ENCODE measurements at regions not wholly inside any gene's neighbourhood (a gene's known extent, or its start where the extent isn't known, plus 50 kb on each side); places are given as distances from the start of the nearest gene placed in this dataset.
"Not testable (repeated sequence)": the region's sequence is repeated elsewhere in the genome, so short reads cannot be mapped to it uniquely, and the experiment has no call there.

GRCh38 chr3:72079369-72079872 is 294.5 kb upstream of the PROK2 start:
- DNase-seq (ENCODE audit: low read depth in 3 of 3, low spot score in 1 of 3) = no peak

GRCh38 chr3:72078676-72079368 is 293.9 kb upstream of the PROK2 start:
- DNase-seq (ENCODE audit: low read depth in 3 of 3, low spot score in 1 of 3) = no peak

- DNase-seq (ENCODE audit: low read depth in 3 of 3, low spot score in 1 of 3) = no peak
Observed at GRCh38 chr3:72077473-72078259, 292.7 kb upstream of the PROK2 start.

DNA sequence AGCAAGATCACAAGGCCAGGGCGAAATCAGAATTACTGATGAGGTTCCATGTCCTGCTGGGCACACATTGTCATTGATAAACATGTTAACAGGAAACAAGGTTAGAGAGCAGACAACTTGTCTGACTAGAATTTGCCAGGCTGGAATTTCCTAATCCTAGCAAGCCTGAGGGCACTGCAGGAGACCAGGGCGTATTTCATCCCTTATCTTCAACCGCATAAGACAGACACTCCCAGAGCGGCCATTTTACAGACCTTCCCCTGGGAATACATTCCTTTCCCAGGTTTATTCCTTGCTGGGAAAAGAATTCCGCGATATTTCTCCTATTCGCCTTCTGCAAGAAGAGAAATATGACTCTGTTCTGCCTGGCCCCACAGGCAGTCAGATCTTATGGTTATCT is 290.9 kb upstream of the PROK2 start:
- not testable (repeated sequence) for DNase-seq (ENCODE audit: low read depth in 3 of 3, low spot score in 1 of 3)

DNA sequence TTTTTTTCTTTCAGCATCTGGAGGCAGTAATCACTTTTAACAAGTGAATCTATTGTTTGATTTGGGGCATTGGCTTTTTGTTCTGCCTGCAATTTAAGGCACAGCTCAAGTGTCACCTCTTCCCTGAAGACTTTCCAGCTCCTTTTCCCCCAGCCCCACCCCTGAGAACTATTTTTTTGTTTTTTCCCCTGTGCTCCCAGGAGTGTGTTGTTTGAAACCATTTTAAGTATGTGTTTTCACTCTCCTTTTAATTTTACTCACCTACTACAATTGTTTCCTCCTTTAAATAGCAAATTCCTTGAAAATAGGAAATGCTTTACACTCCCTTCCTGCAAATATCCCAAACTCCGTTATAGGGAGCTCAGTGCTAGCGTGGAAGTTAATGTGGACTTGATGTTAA is 286.7 kb upstream of the PROK2 start:
- DNase-seq (ENCODE audit: low read depth in 3 of 3, low spot score in 1 of 3) = no peak

- no peak for DNase-seq (ENCODE audit: low read depth in 3 of 3, low spot score in 1 of 3)
Observed at GRCh38 chr3:72070005-72070404, 285.1 kb upstream of the PROK2 start.

DNA sequence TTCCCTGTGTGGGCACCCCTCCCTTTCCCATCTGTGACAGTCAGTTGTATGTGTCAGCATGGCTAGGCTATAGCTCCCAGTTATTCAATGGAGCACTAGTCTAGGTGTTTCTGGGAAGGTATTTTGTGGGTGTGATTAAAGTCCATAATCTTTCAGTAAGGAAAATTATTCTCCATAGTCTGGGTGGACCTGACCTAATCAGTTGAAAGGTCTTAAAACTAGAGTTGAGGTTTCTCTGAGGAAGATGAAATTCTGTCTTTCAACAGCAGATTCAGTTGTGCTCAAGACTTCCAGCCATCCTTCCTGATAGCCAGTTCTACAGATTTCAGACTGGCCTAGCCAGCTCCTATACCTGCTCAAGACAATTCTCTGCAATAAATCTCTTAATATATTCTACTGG is 284.6 kb upstream of the PROK2 start:
- DNase-seq (ENCODE audit: low read depth in 3 of 3, low spot score in 1 of 3) = no peak

DNA sequence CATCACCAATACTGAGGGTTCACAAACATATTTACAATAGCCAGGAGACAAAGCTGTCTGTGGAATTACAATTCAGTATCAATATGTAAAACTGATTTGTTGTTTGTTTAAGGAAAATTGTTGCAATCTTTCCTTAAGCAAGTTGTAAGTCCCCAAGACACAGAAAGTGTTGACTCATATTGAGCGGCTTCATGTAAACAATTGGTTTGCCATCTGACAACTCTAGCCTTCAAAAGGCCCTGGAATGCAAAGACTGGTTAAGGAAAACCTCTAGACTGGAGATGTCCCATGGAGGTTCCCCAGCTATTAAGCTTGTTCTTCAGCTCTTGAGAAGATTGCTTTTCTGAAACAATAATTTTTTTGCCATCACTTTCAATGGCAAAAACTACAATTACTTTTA is 283.7 kb upstream of the PROK2 start:
- no peak for DNase-seq (ENCODE audit: low read depth in 3 of 3, low spot score in 1 of 3)

DNA sequence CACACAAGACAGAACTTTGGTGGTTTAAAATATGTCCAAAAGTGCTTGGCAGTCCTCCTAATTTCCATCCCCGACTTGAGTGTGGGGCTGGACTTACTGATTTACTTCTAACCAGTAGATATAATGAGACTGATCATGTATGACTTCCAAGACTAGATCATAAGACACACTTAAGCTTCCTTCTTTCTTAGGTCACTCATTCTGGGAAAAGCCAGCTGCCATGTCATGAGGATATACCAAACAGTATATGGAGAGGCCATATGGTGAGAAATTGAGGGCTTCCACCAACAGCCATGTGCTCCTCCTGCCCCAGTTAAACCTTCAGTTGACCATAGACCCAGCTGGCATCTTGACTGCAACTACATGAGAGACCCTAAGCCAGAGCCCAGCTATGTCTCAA is 282.8 kb upstream of the PROK2 start:
- DNase-seq (ENCODE audit: low read depth in 3 of 3, low spot score in 1 of 3) = no peak

DNA sequence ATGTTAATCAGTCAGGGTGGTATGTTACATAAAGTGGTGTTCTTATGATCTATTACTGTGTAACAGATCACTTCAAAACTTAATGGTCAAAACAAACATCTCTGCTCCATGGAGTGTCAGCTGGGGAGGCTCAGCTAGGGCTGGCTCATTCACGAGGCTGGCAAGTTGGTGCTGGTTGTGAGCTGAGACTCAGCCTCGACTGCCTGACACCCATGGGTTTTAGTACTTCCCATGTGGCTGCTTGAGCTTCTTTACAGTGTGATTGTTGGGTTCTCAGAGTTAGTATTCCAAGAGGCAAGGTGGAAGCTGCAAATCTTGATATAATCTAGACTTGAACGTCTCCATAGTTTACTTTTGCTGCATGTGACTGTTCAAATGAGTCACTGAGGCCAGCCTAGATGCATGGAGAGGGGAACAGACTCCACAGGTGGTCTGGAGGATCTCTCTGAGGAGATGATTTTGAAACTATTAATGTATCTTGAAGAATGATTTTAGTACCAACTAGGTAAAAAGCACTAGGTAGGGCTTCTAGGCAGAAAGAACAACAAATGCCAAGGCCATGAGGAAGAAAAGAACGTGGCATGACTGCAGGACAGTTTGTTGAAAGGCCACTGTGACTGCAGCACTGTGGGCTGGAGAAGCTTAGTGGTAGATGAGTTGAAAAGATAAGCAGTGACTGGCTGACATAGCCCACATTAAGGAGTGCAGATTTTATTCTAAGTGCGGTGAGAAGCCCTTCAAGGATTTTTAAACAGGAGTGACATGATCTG is 281.1 kb upstream of the PROK2 start:
- DNase-seq (ENCODE audit: low read depth in 3 of 3, low spot score in 1 of 3) = no peak

DNA sequence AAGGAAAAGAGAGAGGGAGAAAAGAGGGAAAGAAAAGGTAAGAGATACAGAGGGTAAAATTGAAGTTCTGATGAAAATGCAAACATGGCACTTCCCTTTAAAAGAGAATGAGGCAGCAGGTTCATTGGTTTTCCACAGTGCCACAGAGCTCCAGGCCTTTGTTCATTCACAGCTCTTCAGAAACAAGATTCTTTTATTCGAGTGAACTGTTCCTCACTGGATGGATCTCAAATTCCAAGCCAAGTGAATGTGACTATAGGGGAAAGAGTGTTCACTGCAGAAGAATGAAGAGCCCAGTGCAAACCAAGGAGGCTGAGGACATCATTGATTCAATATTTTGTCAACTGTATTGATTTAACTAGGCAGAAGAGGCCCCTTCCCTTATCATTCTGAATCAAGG is 280.3 kb upstream of the PROK2 start:
- DNase-seq (ENCODE audit: low read depth in 3 of 3, low spot score in 1 of 3) = no peak

DNA sequence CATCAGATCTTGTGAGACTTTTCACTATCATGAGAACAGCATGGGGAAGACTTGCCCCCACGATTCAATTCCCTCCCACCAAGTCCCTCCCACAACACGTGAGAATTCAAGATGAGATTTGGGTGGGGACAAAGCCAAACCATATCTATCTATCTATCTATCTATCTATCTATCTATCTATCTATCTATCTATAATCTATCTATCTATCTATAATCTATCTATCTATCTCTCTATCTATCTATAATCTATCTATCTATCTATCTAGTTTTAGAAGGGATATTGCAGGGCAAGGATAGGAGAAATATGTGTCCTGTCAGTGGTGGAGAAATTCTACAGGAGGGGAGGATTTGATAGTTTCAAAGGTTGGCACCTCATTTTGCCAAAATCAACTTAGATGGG is 279.8 kb upstream of the PROK2 start:
- DNase-seq (ENCODE audit: low read depth in 3 of 3, low spot score in 1 of 3) = not testable (repeated sequence)

- no peak for DNase-seq (ENCODE audit: low read depth in 3 of 3, low spot score in 1 of 3)
Observed at GRCh38 chr3:72062017-72062416, 277.1 kb upstream of the PROK2 start.

DNA sequence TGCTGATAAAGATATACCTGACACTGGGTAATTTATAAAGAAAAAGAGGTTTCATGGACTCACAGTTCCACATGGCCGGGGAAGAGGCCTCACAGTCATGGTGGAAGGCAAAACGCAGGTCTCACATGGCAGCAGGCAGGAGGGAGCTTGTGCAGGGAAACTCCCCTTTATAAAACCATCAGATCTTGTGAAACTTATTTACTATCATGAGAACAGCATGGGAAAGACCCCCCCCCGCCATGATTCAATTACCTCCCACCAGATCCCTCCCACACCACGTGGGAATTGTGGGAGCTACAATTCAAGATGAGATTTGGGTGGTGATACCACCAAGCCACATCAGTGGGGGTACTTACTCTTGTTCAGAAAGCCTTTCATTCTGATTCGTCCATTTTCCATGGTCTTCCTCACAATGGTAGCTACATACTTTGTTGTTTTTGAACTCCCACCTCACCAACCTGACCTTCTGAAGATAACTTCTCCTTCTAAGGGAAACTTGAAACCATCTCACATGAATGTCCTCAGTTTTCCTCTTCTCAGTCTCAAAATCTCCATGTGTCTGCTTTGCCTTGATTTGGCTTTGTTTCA is 275.6 kb upstream of the PROK2 start:
- no peak for DNase-seq (ENCODE audit: low read depth in 3 of 3, low spot score in 1 of 3)

- DNase-seq (ENCODE audit: low read depth in 3 of 3, low spot score in 1 of 3) = no peak
Observed at GRCh38 chr3:72058493-72059081, 273.6 kb upstream of the PROK2 start.

DNA sequence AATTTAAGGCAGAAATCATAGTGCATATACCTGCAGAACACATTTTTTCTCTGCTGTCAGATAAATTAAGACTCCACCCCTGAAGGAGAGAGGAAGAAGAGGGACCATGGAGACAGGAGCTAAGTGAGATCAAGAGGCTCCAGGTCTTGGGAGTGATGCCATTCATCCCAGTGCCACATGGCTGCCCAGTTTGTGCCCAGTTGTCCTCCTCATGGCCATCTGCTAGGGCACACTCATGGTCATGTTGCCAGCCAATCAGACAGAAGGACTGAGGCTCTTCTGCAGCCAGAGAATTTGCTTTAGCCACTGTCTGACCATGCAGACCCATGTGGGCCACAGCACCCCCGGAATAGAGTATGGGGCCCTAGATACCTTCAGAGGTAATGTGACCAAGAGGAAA is 270.5 kb upstream of the PROK2 start:
- DNase-seq (ENCODE audit: low read depth in 3 of 3, low spot score in 1 of 3) = no peak

DNA sequence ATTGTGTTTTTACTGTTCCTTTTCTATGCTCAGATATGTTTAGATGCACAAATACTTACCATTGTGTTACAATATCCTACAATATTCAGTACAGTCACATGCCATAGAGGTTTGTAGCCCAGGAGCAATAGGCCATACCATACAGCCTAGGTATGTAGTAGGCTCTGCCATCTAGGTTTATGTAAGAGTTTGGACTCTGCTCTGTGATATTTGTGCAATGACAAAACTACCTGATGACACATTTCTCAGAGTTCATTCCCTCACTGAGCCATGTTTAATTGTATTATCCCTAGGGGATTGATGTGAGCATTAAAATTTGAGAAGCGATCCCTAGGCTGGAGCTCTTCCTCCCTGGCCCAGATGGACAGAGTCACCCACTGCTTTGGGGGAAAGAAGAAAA is 270.0 kb upstream of the PROK2 start:
- DNase-seq (ENCODE audit: low read depth in 3 of 3, low spot score in 1 of 3) = no peak

DNA sequence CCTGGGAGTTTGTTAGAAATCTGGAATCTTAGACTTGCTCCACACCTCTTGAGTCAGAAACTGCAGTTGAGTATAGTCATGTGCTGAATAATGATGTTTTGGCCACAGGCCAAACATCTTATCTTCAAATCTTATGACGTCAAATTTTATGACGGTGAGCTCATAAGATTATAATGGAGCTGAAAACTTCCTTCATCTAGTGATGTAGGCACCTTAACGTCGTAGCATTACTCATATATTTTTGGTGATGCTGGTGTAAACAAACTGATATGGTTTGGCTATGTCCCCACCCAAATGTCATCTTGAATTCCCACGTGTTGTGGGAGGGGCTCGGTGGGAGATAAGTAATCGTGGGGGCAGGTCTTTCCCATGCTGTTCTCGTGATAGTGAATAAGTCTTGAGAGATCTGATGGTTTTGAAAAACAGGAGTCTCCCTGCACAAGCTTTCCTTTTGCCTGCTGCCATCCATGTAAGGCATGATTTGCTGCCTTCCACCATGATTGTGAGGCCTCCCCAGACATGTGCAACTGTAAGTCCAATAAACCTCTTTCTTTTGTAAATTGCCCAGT is 268.0 kb upstream of the PROK2 start:
- no peak for DNase-seq (ENCODE audit: low read depth in 3 of 3, low spot score in 1 of 3)

GRCh38 chr3:72050771-72051170 is 265.8 kb upstream of the PROK2 start:
- DNase-seq (ENCODE audit: low read depth in 3 of 3, low spot score in 1 of 3) = no peak

GRCh38 chr3:72050048-72050632 is 265.2 kb upstream of the PROK2 start:
- DNase-seq (ENCODE audit: low read depth in 3 of 3, low spot score in 1 of 3) = no peak

Measured in stimulated activated CD4-positive, alpha-beta T cell treated with anti-CD3 and anti-CD28 coated beads, TNF-alpha, amount 100 ng/mL, for 1 hour (primary cell).